ENCODE measurements at regions not wholly inside any gene's neighbourhood (a gene's known extent, or its start where the extent isn't known, plus 50 kb on each side); places are given as distances from the start of the nearest gene placed in this dataset.
"Not testable (repeated sequence)": the region's sequence is repeated elsewhere in the genome, so short reads cannot be mapped to it uniquely, and the experiment has no call there.

DNA sequence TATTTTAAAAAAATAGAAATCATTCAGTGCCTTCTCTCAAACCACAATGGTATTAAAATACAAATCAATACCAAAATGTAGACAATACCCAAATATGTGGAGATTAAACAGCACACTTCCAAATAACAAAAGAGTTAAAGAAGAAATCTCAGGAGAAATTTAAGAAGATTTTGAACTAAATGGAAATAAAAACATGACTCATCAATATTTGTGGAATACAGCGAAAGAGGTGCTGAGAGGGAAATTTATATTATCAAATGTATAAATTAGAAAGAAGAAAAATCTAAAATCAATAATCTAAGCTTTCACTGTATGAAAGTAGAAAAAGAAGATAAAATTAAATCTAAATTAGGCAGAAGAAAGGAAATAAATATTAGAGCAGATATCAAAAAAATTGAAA is 233.1 kb downstream of the RPIA start:
- no peak for DNase-seq (ENCODE audit: low read depth in 2 of 2)

DNA sequence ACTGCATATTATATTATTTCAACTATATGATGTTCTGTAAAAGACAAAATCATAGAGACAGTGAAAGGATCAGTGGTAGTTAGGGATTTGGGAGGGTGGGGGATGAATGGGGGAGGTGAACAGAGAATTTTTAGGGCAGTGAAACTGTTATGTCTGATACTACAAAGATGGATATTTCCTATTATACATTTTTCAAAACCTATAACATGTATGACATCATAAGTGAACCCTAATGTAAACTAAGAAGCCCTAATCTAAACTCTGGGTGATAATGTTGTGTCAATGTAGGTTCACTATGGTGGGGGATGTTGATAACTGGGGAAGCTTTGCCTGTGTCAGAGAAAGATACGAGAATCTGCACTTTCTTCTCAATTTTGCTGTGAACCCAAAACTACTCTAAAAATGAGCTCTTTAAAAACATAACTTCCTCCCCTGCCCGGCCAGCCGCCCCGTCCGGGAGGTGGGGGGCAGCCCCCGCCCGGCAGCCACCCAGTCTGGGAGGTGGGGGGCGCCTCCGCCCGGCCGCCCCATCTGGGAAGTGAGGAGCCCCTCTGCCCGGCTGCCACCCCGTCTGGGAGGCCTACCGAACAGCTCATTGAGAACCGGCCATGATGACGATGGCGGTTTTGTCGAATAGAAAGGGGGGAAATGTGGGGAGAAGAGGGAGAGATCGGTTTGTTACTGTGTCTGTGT is 234.4 kb downstream of the RPIA start:
- DNase-seq (ENCODE audit: low read depth in 2 of 2) = no peak

DNA sequence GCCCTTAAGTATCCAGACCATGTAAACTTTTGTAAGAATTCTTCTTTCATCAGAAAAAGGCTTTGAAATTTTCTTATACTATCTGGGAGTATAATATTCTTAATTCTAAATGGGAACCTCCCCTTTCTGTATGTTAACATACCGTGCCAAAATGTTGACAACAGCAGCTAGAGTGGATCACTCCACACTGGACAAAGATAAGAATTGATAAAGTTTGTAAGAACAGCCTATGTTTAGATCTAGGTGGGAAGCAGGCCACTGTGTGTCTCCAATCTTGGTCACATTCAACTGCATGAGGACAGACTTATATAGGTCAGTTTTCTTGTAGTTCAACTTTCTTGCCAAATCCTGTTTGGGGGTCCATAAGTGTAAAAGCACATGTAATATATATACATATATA is 235.7 kb downstream of the RPIA start:
- DNase-seq (ENCODE audit: low read depth in 2 of 2) = no peak

DNA sequence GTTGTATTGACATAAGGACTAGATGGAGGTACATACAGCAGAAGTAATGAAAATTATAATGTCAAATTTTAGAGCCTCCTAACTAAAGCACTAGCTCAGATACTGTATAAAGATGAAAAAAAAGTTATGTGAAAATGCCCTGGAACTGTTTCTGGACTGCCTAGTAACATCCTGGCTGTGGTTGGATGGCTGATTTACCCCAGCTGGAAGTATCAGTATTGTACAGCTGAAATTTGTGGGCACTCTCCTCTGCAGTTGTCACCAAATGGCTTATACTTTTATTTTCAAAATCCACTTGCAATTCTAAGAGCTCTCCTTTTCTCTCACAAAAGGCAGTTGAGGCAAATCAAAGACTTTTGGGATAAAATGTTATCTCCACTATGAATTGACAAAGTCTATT is 239.2 kb downstream of the RPIA start:
- DNase-seq (ENCODE audit: low read depth in 2 of 2) = no peak

DNA sequence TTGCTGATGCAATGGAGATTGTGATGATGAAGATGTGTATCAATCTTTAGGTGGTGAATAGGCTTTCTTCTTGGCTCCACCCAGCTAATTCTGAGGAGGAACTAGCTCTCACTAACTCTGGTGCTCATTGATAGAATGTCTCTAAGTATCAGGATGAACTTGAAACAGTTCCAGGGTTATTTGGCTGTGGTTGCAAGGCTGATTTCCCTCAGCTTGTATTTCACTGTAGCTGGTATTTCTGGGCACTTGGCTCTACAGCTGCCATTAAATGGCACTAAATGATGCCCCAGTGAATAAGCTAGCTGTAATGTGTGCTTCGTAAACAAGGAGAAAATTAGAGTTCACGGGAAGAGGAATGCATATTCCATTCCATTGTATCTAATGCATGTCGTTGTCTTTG is 241.2 kb downstream of the RPIA start:
- DNase-seq (ENCODE audit: low read depth in 2 of 2) = no peak

DNA sequence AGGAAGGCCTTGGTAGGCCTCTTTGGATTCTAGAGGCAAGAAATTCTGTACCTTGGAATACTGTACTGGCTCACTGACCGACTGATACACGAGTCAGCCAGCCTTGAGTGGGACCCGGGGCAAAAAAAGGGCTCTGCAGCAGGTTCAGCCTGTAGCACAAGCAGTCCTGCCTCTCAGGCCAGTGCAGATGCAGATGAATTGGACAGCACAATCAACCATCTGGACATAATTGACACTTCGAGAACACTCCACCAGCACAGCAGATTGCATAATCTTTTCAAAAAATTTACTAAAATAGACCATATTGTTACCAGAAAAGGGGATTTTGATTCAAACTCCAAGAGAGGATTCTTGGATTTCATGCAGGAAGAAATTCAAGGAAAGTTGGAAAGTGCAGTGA is 241.6 kb downstream of the RPIA start:
- DNase-seq (ENCODE audit: low read depth in 2 of 2) = no peak

DNA sequence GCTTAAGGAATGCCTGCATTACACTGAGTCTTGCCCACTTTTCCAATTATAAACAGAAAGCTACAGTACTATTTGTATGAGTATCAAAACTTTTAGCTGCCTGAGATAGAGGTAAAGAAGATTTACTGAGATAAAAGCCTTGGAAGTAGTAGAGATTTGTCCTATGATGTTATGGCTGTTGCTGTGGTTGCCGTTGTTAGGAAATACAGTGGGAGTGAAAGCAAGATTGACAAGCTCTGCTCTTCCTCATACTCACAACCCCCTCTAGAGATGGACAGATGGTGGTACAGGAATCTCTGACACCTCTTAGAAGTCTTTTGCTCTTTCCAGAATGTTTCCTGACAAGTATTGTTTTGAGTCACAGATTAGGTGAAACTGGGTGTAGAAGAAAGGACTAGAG is 242.5 kb downstream of the RPIA start:
- DNase-seq (ENCODE audit: low read depth in 2 of 2) = no peak

DNA sequence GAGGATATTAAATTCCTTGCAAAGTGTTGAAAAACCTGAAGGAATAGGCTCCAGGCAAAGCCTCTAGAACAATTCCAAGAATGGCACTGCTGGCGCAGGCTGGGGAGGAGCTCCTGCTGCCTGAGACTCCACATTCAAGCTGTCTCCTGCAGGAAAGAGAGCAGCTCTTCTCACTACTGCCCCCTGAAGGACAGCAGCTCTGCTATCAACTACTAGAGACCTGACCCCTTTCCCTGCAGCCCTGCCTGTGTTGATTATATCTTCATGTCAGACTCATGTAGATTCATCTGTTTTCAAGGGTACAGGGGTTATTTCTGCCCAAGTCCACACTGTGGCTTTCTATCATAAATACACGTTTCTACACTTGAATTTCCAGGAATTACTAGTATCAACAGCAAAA is 249.7 kb downstream of the RPIA start:
- not testable (repeated sequence) for DNase-seq (ENCODE audit: low read depth in 2 of 2)

DNA sequence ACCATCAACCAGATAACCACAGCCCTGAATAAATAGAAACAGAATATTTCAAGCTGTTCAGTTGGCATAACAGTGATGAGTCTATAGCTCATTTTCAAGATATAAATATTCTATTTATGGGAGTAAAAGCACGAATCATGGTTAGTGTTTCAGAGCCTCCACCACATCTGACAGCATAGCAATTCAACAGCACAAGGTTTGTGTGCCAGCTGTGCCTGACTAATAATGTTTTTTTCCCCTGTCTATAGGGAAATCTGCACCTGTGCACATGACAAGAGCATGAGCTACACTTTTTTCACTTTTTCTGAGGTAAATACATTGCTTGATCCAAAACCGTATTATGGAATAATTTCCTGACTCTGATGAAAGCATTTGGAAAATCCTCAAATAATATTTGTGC is 251.3 kb downstream of the RPIA start:
- no peak for DNase-seq (ENCODE audit: low read depth in 2 of 2)

DNA sequence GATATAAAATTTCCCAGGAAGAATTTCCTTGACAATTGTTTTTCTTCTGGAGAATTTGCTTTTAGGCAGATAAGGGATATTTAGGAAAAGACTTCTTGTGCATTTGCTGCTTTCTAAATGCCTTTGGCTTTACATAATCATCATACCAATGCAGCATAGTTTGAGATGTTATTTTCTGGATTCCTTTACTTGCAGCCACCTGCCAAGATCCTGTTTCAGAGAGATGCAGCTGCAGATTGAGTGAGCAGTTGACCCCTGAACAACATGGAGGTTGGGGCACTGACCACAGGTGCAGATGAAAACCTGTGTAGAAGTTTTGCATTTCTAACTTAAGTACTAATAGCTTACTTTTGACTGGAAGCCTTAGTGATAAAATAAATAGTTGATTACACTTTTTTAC is 257.9 kb downstream of the RPIA start:
- no peak for DNase-seq (ENCODE audit: low read depth in 2 of 2)

DNA sequence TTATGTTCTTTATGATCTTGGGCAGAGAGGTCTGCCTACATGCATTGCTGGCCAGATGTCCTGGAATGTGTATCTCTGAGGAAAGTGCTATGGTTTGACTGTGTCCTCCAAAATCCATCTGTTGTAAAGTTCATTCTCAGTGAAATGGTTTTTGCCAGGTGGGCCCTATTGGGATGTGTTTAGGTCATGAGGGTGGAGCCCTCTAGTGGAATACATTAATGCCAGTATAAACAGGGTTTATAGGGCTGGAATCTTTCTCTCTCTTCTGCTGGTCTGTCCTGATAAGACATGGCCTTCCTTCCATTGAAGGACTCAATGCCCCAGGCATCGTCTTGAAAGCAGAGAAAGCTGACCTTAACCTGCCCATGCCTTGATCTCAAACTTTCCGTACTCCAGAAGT is 258.5 kb downstream of the RPIA start:
- DNase-seq (ENCODE audit: low read depth in 2 of 2) = no peak

DNA sequence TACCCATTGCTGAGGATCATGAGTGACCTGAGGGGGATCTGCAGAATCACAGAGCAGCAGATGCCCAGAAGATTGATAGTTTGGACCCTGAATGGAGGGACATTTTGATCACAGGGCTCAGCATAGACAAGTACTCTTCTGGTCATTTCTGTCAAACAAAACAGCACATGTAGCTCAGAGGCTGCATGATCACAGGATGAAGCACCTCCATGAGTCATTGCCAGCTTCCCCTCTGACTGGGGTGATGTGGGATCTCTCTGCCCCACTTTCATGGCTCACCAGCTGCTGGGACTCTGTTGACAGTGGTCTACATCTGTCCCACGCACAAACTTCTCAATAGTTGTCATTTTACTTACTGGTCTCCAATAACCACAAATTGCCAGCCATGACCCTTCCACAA is 264.1 kb downstream of the RPIA start:
- DNase-seq (ENCODE audit: low read depth in 2 of 2) = no peak

DNA sequence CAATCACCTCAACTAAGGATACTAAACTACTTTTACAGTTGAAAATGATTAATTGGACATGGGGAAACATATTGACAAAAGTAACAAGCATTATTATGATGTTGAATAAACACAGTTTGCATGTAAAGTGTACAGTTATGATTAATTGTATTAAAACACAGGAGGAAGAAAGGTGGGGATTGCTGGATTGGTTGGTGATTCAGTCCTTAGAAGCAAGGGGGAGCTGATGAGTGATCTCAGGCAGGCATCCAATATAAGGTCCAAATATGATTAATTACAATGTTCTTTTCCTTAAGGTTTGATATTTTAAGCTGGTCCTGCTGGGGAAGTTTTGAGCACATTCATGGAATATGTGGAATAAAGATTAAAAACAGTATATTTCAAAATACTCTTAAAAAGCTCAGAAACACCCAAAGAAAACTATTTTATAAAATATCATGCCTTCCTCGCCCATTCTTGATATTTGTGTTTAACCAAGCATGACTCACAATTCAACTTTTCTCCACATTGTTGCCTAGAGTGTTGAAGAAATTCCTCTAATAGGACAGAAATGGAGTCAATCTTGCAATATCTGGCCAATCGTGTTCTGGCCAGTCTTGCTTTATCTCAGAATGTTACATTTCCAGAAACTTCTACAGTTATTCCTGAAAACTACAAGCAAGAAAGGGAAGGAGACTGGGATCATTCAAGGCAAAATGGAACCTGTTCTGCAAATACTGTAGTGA is 268.2 kb downstream of the RPIA start:
- DNase-seq (ENCODE audit: low read depth in 2 of 2) = no peak

DNA sequence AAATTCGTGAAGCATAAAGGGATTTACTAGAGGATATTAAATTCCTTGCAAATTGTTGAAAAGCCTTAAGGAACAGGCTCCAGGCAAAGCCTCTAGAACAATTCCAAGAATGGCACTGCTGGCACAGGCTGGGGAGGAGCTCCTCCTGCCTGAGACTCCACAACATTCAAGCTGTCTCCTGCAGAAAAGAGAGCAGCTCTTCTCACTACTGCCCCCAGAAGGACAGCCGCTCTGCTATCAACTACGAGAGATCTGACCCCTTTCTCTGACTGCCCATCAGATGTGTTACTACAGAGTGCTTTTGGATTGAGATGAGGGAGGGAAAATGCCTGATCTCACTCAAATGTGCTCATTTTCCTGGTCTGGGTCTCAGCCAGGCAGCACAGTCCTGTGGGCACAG is 269.9 kb downstream of the RPIA start:
- not testable (repeated sequence) for DNase-seq (ENCODE audit: low read depth in 2 of 2)

DNA sequence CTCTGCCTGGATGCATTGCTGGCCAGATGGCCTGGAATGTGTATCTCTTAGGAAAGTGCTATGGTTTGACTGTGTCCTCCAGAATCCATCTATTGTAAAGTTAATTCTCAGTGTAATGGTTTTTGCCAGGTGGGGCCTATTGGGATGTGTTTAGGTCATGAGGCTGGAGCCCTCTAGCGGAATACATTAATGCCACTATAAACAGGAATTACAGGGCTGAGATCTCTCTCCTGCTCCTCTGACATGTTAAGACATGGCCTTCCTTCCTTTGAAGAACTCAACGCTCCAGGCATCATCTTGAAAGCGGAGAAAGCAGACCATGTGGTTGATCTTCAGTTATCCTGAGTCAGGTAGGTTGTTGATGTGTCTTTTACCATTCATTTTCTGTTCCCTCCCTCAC is 276.4 kb downstream of the RPIA start:
- no peak for DNase-seq (ENCODE audit: low read depth in 2 of 2)

DNA sequence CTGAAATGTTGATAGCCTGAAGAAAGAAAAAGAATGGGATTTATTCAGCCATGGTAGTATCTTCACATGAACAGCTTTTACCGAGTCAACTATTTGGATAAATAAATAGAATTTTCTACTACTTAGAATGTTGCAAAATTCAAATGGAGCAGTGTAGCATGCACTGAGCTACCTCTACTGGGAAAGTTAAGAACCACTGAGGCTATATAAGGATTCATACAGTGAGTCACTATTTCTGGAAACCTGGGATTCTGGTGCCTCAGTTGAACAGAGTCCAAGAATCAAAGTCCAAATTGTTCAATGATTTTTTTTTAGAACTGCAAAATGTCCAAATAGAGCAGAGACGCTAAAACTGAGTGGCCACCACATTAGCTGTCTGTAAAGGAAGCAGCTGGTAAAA is 286.5 kb downstream of the RPIA start:
- DNase-seq (ENCODE audit: low read depth in 2 of 2) = not testable (repeated sequence)

DNA sequence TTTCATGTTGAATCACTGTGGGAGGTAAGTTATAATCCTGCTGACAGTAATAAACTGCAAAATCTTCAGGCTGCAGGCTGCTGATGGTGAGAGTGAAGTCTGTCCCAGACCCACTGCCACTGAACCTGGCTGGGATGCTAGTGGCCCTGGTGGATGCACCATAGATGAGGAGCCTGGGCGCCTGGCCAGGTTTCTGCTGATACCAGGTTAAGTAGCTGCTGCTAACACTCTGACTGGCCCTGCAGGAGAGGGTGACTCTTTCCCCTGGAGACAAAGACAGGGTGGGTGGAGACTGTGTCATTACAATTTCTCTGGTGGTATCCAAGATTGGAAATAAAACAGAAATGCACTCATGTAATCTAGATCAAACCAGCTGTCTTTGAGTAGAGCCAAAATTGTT is 287.0 kb downstream of the RPIA start:
- DNase-seq (ENCODE audit: low read depth in 2 of 2) = not testable (repeated sequence)

DNA sequence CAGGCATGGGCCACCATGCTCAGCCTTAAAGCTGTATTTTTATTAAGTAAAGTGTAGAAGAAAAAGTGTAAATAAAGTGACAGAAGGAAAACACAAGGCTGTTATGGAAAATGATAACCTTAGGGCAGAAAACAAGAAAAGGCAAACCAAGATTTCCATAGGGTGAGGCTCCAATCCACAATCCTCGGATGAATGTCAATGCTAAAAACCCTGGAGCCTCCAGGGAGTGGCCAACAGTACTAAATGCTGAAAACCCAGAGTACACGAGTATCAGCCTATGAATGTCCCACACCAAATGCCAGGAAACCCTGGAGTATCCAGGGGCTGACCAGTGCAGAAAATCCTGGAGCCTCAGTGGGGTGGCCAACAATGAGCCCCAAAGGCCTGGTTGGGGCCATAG is 292.6 kb downstream of the RPIA start:
- not testable (repeated sequence) for DNase-seq (ENCODE audit: low read depth in 2 of 2)

DNA sequence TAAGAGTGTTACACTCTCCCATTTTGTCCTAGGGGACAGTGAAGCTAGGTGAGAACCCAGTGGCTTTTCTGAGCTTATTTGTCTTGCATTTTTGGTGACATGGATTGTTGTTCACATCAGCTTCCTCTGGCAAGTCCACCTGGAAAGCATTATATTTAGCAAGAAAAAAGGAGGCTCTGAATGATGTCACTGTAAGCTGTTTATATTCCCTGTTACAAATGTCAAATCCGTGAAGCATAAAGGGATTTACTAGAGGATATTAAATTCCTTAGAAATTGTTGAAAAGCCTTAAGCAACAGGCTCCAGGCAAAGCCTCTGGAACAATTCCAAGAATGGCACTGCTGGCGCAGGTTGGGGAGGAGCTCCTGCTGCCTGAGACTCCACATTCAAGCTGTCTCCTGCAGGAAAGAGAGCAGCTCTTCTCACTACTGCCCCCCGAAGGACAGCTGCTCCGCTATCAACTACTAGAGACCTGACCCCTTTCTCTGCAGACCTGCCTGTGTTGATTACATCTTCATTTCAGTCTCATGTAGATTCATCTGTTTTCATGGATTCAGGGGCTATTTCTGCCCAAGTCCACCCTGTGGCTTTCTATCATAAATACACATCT is 295.4 kb downstream of the RPIA start:
- not testable (repeated sequence) for DNase-seq (ENCODE audit: low read depth in 2 of 2)

DNA sequence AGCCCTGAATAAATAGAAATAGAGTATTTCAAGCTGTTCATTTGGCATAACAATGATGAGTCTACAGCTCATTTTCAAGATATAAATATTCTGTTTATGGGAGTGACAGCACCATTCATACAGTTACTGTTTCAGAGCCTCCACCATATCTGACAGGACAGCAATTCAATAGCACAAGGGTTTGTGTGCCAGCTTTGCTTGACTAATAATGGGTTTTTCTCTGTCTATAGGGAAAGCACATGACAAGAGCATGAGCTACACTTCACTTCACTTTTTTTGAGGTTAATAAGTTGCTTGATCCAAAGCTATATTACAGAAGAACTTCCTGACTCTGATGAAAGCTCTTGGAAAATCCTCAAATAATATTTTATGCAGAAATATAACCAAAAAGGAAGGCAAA is 297.1 kb downstream of the RPIA start:
- not testable (repeated sequence) for DNase-seq (ENCODE audit: low read depth in 2 of 2)

DNA sequence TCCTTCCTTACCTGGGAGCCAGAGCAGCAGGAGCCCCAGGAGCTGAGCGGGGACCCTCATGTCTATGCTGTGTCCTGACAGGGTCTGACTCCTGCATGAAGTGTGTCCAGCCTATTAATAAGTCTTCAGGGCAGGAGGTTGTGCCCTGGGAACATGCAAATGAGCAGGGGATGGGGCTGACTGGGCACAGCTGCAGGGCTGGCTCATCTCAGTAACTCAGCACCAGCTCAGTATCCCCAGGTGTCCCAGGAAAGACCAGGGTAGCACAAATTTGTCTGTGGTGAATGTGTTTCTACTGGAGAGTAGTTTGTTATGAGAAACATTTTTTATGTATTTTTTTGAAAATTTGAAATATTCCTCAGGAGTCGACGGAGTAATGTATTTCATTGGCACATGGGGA is 301.3 kb downstream of the RPIA start:
- DNase-seq (ENCODE audit: low read depth in 2 of 2) = not testable (repeated sequence)

DNA sequence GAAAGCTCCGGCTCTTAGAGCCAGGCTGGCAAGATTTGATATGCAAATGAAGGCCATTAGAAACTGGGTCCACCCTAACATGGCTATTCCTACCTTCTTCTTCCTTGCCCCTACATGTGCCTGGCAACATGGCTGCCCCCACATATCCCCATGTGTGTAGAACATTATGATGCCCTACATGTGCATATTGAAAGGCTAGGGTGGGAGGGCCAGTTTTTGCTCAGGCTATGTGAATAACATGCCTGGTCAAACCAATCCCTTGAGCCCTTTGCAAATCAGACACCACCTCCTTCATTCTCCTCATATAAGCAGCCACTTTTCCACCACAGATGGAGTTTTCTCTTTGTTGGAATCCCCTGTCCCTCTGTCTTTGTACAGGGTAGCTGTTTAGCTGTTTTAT is 303.4 kb downstream of the RPIA start:
- DNase-seq (ENCODE audit: low read depth in 2 of 2) = not testable (repeated sequence)

DNA sequence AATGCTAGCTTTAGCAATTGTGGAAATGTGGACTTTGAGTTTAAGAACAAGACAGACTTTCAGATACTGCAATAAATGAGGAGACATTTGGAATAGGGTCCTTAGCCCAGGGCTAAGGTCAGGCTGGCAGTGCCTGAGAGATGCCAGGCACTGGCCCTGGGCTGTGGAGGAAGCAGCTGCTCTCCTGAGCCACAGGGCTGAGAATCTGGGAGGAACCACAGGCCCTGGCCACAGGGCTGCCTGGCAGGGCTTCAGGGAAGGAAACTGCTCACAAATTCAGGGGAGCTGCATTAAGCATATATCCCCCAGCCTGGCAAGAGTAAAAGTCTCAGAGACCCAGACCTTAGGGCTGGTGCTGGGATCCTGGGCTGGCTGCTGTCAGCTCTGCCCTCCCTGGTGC is 305.1 kb downstream of the RPIA start:
- not testable (repeated sequence) for DNase-seq (ENCODE audit: low read depth in 2 of 2)
